ELR (cell line): ENCODE measurements at regions not wholly inside any gene's neighbourhood (a gene's known extent, or its start where the extent isn't known, plus 50 kb on each side); places are given as distances from the start of the nearest gene placed in this dataset.
A peak's percentile ranks its signal among the peaks of the same experiment; 100 is the strongest.

Experiments
- DNase-seq: peaks from one replicate; pipeline ENCODE4 v3.0.0-alpha.2; 2015; ENCODE audit warnings: low read depth

DNA sequence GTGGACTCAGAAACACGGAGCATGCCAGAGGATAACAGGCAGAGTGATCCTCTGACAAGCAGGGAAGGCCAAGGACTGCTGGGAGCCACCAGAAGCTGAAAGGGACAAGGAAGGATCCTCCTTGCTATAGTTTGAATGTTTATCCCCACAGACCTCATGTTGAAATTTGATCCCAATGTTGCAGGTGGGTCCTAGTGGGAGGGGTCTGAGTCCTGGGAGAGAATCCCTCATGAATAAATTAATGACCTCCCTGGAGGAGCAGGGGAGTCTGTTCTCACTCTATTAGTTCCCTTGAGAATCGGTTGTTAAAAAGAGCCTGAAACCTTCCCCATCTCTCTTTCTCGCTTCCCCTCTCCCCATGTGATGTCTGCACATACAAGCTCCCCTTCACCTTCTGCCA is 124.4 kb downstream of the FBXO15 start:
- no peak for DNase-seq

DNA sequence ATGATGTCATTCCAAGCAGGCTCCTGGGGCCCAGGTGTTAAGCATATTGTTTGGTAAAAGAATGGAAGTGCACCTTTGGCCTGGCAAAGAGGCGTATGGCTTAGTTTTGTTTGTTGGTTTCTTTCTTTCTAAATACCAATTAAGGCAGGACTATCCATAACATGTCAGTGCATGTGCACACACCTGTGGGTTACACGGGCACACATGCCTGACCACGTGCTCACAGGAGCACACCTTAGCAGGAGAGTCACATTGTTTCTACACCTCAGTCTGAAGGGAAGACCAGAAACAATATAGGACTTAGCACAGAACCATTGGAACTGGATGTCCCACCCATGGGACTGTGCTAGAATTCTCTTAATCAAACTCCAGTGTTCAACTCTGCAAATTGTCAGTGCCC is 127.8 kb downstream of the FBXO15 start:
- no peak for DNase-seq

DNA sequence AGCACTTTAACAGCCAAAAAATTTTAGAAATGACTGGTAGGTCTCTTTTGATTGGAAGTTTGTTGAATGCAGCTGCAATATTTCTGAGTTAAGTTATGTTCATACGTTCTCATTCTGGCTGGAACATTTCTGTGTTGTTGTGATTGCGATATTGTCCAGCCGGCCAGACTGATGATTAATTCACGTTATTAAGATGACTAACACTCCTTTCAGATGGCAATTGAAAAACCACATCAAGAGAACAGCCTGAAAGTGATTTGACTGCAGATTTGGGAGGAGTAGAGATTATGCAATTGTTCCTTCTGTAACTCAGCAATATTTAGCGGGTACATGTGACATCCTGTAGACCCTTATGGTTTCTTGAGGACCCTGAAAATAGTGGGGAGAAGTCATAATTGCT is 133.7 kb downstream of the FBXO15 start:
- peak; percentile 34 for DNase-seq

DNA sequence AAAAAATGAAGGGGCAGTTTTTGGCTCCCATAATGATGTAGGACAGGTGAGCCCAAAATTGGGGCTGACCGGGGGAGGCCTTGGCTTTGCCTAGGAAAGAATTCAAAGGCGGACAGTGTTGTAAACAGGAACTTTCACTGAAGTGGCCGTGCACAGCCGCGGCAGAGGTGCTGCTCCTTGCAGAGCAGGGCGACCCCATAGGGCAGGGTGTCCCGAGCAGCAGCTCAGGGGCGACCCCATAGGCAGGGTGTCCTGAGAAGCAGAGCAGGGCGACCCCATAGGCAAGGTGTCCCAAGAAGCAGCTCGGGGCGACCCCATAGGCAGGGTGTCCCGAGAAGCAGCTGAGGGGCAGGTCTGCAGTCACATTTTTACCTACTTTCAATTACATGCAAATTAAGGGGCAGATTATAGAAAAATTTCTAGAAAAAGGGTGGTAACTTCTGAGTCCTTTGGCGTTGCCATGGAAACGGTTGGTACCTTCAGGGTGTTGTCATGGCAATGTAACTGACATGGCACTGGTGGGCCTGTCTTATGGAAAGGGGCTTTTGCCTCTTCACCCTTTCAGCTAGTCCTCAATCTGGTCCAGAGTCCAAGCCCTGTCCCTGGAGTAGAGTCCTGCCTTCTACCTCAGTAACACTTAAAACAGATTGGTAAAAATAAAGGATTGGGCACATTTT is 134.5 kb downstream of the FBXO15 start:
- no peak for DNase-seq

DNA sequence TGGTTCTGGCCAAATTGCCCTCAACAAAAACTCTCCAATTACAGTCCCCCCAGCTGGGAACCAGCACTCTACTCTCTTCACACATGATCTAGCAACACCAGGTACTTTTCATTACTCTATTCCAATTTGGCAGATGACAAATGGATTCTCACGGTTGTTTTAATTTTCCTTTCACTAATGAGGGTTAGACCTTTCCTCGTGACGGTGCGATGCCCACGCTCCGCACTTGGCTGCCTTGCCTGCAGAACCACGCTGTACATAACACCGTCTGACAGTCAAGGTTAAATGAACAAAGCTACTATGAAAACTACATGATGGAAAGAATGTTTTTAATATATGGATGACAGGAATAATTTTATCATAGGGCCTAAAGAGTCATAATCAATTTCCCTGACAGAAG is 141.5 kb downstream of the FBXO15 start:
- no peak for DNase-seq

DNA sequence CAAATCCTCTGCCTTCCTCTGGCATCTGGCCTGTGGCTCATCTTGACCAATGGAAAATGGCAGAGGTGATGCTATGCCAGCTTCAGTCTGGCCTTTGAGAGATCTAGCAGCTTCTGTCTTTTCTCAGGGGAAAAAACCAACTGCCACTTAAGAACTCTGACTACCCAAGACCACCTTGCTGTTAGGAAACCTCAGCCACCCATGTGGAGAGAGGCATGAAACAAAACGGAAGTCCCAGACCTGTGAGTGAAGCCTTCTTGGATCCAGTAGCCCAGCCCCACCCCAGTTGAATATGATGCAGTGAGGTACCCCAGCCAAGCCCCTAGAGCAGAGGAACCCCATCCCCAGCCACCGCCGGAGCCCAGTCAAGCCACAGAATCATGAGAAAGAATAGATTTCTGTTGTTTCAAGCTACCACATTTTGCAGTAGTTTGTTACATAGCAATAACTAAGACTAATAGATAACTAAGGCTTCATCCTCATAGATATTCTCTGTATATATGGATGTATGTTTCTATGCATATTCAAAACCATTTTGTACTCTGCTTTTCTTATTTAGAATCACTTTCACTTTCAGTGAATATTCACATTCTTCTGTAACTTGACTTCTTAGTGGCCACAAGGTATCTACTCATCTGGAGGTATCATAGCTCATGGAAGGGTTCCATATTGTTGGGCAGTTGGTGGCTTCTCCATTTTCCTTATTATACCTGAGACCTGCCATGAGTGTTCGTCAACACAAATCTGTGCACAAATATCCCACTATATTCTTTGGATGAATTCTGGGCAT is 142.1 kb downstream of the FBXO15 start:
- no peak for DNase-seq

DNA sequence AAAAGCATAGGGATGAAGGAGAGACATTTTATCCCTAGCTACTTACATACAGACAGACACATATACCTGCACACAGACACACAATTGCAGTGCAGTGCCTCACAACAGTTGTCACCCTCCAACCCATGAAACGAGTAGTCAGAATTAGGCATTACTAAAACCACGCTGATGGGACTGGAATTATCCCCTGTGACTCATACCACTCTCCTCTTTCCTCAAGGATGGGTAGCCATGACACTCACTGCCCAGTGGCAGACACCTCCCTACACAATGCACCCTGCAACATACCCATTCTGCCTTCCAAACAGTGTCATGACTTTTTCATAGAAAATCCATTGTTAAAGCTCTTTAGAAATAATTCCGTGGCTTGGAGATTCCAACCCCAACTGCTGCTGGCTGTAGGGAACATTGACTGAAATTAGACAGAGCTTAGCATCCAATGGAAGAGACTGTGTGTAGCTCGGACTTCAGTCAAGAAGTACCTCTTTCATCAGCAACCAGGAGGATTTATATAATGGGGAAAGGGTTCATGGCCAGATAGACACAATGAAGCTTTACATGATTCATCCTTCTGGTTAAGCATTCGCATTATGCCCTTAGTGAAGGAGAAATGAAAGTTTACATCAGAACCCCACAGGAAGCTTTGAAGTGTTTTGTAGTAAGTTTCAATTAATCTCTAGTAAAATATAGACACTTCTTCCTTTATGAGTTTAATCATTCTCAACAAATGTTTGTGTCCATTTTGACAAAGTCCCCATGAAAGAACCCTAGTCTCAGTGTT is 155.2 kb downstream of the FBXO15 start:
- no peak for DNase-seq

DNA sequence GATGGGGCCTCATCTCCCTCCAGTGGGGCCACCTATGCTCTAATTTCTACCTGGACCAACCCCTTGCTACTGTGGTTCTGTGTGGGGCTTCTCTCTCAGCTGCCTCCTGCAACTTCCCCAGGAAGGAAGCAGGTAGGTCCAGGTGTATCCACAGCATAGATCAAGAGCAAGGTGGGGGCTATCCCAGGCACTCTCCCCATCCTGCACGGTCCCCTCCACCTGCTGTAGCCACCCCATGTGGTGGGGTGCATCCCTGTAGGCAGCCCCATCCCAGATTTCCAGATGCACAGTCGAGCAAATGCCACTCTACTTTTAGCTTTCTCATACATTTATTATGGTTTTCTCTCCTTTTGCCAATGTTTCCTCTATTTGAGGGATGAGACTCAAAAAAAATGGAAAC is 156.1 kb downstream of the FBXO15 start:
- no peak for DNase-seq

DNA sequence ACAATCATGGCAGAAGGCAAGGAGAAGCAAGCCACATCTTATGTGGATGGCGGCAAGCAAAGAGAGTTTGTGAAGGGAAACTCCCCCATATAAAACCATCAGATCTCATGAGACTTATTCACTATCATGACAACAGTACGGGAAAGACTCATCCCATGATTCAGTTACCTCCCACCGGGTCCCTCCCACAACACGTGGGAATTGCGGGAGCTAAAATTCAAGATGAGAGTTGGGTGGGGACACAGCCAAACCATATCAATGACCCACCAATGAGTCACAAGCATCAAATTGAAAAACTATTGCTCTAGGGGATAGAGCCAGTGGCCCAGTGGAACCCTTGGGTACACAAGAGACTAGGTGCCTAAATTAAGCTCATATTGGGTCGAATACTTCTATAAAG is 157.4 kb downstream of the FBXO15 start:
- DNase-seq = no peak

DNA sequence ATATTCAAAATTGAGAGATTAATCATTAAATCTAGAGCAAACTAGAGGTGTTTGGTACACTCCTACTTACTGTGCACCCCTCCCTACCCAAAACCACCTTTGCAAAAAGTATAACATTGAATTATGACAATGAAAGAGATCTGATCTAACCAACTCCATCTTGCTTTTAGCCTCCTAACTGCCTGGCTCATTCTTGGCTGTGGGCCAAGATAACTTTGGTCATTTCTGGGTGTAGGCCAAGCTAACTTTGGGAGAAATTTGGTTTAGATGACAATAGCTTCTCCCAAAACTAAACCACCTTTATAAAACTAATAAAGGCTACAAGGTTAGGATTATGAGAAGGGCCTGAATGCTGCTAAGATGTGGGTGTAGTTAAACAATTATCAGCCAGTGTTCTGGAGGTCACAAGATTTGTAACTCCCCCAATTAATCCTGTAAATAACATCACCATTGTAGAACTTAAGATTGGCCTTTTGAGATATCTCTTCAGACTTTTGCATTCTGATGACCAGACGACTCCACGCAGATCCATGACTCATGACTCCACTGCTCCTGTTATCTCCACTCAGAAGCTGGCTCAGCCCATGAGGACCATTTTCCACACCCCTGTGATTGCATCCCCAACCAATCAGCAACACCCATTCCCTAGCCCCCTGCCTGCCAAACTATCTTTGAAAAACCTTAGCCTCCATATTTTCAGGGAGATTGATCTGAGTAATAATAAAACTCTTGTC is 160.2 kb downstream of the FBXO15 start:
- DNase-seq = no peak

DNA sequence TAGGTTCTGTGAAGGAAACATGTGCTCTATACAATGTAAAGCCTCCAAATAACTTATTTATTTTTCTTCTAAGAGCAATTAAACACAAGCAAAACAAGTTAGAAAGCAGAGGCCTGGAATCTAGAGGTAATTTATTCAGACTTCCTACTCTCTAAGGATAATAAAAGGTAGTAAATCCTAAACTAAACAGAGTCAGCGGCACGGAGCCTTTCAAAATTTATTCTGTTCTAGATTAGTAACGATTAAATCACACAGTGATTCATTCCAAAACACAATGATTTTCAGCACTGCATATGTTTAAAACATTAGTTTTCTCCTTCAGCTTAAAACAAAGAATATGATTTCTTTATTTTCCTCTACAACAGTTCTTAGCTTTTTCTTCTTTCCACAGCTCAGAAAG is 160.9 kb downstream of the FBXO15 start:
- no peak for DNase-seq

DNA sequence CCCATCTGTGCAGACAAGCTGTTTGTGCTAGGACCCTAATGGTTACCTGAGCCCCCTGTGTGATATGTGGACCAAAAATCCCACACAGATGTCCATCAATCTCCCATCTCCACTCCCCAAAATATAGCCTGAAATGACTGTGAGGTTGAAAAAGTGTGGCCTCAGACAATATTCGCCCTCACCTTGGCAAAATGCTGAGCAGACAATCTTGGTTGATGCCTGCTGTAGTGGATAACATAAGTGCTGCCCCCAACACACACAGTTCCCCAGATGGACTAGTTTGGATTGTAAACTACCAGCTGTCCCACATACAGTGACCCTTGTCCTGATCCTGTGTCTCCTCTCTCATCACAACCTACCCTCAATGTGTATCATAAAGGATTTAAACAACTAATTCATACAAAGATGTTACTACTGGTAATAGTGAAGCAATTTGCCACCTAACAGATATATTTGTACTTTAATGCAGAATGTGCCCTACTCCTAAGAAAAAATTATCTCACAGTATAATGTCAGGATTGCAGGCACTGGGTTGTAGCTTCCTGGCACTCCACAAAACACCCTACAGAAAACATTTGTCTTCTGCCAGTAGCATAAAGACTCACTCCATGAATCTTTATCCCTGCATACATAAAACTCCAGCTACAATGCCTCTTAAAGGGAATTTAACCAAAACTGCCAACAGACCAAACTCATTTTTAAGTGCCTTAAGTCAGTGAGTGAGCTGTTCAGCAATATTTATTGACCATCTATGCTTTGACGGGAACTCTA is 161.6 kb downstream of the FBXO15 start:
- no peak for DNase-seq

DNA sequence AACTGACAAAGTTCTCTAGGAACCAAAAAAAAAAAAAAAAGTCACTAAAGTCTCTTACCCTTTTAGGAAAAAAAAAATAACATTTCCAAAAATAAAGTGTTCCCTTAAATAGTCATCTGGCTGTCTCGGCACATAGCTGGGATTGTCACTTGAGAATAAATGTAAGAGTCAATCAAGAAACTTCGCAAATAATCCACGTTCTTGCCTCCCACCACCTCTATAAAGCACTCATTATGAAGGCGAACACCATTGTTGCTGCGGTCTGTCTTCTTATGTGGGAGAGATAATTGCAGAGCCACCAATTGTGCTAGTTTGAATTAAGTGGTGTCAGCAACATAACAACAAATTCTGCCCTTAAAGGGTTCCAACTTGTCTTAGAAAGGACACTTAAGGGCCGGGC is 163.7 kb downstream of the FBXO15 start:
- no peak for DNase-seq

DNA sequence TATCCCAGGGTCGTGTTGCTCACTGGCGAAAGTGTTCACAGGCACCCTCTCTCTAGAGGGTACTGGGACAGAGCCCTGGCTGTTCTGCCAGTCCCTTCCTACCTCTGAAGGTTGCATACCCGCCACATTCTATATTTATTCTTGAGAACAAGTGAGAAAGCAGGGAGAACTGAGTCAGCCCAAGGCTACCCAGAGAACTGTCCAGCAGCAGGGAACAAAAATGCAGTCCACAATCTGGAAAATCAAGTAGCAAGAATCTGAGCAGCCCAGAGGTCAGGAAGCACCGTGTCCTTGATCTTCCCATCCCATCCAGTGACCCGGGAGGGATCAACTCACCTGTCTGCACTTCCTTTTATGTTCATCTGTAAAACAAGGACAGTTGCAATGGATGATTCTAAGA is 164.1 kb downstream of the FBXO15 start:
- DNase-seq = no peak

DNA sequence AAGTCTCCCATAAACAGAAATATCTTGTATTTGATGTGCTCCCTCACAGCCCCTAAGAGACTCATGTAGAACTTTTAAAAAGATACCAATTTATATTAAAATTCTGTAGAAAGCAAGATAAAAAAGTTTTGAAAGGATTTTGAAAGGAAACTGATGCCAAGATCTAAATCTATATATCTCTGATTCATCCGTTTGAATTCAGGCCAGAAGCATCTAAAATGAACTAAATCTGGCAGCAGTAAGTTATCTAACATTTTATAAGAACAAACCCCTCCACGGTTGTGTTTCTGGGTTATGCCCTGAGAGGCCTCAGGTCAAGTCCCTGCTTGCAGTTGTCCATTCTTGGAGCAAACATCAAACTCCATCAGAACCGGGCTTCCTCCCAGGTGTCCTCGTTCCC is 165.8 kb downstream of the FBXO15 start:
- no peak for DNase-seq

DNA sequence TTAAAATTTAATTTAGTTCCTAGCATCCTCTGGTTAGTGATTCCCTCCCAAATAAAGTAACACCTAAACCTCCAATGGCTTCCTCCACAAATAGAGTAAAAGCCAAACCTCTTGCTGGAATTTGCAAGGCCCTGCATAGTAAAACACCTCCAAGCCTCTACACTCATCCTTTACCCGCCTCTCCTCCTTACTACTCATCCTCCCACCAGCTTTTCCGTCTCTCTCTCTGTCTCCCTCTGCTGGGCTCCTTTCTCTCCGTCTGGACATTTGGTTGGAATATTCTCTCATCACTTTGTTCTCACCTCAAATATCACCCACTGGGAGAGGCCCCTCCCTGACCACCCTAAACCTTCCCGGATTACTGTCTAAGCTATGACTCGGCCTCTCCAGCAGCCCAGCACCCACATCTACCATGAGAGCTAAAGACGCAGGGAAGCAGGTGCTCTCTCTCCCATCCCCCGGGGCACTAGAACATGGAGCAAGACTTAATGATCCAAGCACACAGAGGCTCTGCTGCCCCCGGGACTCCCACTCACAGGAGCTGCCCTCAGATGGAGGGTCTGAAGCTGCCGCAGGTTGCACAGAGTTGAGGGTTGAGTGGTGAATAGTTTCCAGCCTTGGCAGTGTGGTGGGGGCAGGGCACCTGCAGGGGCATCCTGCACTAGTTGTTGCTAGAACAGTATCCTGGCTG is 167.2 kb downstream of the FBXO15 start:
- peak; percentile 40 for DNase-seq

DNA sequence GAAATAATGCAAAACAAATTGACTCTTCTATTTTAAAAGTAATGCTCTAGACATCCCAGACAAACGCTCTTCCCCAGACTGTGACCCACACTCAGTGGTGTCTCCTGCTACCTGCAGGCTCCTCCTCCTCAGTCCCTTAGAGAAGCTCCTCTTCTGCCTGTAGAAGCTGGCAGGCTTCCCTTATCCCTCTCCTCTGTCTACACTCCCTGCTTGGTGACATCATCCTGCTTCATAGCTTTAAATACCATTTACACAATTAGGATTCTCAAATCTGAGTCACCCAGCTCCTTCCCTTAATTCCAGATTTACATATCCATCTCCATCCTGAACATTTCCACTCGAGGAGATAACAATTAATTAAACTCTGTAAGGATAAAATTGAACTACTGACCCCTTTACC is 167.9 kb downstream of the FBXO15 start:
- DNase-seq = peak; percentile 31

DNA sequence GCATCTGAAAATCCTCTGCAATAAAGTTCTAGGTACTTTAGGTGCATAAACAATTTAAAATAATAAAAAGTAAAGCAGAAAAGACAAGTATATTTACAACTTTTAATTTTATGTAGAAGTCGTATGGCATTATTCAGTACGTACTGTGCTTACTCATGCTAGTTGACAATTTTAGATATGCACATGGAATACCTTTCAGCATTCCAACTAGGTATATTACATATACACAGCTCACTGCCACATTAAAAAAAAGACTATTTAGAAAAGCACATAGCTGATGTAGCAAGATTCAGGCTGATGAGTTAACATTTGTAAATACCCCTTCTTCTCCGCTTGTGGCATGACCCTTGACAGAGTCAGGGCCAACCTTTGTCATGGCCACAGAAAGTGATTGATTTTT is 171.2 kb downstream of the FBXO15 start:
- DNase-seq = no peak

DNA sequence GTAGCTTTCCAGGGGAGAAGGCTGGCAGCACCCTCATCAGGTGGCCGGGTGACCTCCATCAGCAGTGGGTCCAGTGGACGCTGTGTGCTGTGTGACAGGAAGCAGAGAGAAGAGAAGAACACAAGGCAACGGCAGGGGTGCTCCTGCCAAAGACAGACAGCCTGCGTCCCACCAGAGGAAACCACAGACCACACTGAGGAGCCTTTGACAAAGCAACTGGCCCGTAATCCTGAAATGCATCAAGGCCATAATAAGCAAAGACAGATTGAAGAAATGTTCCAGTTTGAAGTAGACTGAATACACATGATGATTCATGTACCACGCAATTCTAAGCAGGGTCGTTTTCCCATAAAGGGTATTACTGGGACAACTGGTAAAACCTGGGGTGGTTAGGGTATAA is 172.4 kb downstream of the FBXO15 start:
- DNase-seq = no peak

DNA sequence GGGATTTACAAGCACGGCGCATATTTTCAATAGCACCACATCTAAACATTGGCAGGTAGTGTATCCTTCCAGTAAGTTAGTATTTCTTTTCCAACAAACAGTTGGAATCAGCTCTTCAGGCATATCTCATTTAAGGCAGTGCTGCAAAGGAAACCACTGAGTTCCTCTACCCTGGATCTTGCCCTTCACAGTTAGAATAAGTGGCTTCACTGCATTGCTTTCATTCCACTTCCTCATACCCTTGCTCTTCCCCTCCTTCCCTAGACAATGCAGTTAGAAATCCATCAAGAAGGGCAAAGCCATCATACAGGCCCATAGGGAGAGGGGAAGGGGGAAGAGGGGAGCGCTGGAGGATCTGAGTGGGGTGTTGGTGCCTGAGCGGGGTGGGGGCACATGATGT is 173.7 kb downstream of the FBXO15 start:
- no peak for DNase-seq

DNA sequence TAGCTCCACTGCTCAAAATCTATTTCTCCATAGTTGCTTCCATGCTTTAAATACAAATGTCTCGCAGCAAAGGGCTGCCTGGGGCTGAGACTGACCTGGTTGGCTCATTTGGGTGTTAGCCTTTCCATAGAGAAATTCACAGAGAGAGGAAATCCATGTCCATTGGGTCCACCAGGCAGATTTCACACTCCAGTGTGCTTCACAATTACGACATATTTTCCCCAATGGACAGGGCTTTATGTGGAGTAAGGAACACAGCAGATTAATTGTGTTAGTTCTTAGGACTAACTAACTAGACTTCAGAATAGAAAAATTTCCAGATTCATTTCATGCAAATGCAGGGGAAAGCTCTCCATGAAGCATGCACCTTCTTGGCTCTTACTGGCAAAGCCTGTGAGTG is 180.7 kb downstream of the FBXO15 start:
- DNase-seq = no peak
